Cardiac fibroblast (primary cell): ENCODE measurements at regions not wholly inside any gene's neighbourhood (a gene's known extent, or its start where the extent isn't known, plus 50 kb on each side); places are given as distances from the start of the nearest gene placed in this dataset.

ENCODE experiments used
- DNase-seq, 2 donors: peaks; one replicate each; pipeline versions ENCODE4 v3.0.0 to v3.0.0-alpha.2; 2010; ENCODE audit warnings: low read depth in 2 of 2
- H3K4me3 ChIP-seq, 2 donors: replicated peaks in 1 of 2; 1 replicate in 1 of 2; 2 replicates in 1 of 2; pipeline ENCODE4 v1.5.1; 2011; ENCODE audit warnings: low read depth in 2 of 2, low read length in 2 of 2, mild to moderate bottlenecking in 2 of 2, moderate library complexity in 1 of 2
- CTCF ChIP-seq: IDR thresholded peaks from one replicate; pipeline ENCODE4 v1.5.1; 2011; ENCODE audit warnings: low read depth, mild to moderate bottlenecking, low read length, inconsistent platforms

GRCh38 chr13:90630716-90631115 lies 716.8 kb upstream of the MIR17HG start:
- H3K4me3 ChIP-seq: no peak overlapping the region
- TF ChIP-seq CTCF: no peak

GRCh38 chr13:90632184-90632583 lies 715.3 kb upstream of the MIR17HG start:
- DNase-seq: no peak
- no peak overlapping the region for H3K4me3 ChIP-seq
- TF ChIP-seq CTCF: no peak

More at GRCh38 chr13:90630716-90631115, 716.8 kb upstream of the MIR17HG start:
- no peak for DNase-seq

GRCh38 chr13:90633849-90634248 lies 713.6 kb upstream of the MIR17HG start:
- no peak for TF ChIP-seq CTCF
- peak in 1 of 2 donors; percentile 12 for DNase-seq
- no peak overlapping the region for H3K4me3 ChIP-seq

GRCh38 chr13:90640976-90641375 lies 706.5 kb upstream of the MIR17HG start:
- DNase-seq: peak; percentile 64 to 74
- no peak overlapping the region for H3K4me3 ChIP-seq
- no peak for TF ChIP-seq CTCF

GRCh38 chr13:90641884-90642283 lies 705.6 kb upstream of the MIR17HG start:
- TF ChIP-seq CTCF: no peak
- H3K4me3 ChIP-seq: no peak overlapping the region
- DNase-seq: no peak

GRCh38 chr13:90645582-90645981 lies 701.9 kb upstream of the MIR17HG start:
- no peak for DNase-seq
- no peak for TF ChIP-seq CTCF
- no peak overlapping the region for H3K4me3 ChIP-seq

- no peak overlapping the region for H3K4me3 ChIP-seq
- no peak for DNase-seq
- TF ChIP-seq CTCF: no peak
Measured at GRCh38 chr13:90648497-90648896, 699.0 kb upstream of the MIR17HG start.
